ENCODE measurements at regions not wholly inside any gene's neighbourhood (a gene's known extent, or its start where the extent isn't known, plus 50 kb on each side); places are given as distances from the start of the nearest gene placed in this dataset.

GRCh38 chr5:174518512-174518911, 205.9 kb upstream of the MSX2 start:
- TF ChIP-seq CTCF (IDR thresholded peaks at IDR 0.05): no peak
- H2AFZ ChIP-seq (ENCODE audit: insufficient read depth, low read depth, low read length, poor library complexity, severe bottlenecking): no peak overlapping the region
- no peak overlapping the region for H3K4me3 ChIP-seq (replicated peaks in 1 of 3; ENCODE audit: low read depth in 2 of 3, low read length in 3 of 3)
- peaks cover 0 to 3% of the 10 kb centered on the region in 2 donors for H3K4me1 ChIP-seq (ENCODE audit: control insufficient read depth in 1 of 2, insufficient read depth in 2 of 2, low read length in 2 of 2)
- H3K4me1 Mint-ChIP-seq: peaks cover 3% of the 10 kb centered on the region
- no peaks in the 10 kb centered on the region for H3K79me2 ChIP-seq (ENCODE audit: insufficient read depth, low read length)
- 92% methylated on average over 7 of the region's 7 CpGs for WGBS (ENCODE audit: insufficient coverage)
- intact Hi-C loops (cut with micrococcal nuclease): no loop called here
- H3K9me3 ChIP-seq (replicated peaks in 1 of 2; ENCODE audit: control insufficient read depth in 1 of 2, insufficient read depth in 1 of 2, low read length in 2 of 2): no peaks in the 10 kb centered on the region
- DNase-seq: no peak
- no peak overlapping the region for H3K27ac Mint-ChIP-seq
- no peak overlapping the region for H3K4me3 Mint-ChIP-seq
- no peak overlapping the region for H3K27ac ChIP-seq (ENCODE audit: low read depth in 1 of 2, low read length in 2 of 2)
- H3K4me2 ChIP-seq (replicated peaks; ENCODE audit: extremely low read depth, low read length, poor library complexity, severe bottlenecking): no peak overlapping the region
- peaks cover 5 to 8% (median 6%) of the 10 kb centered on the region in 3 donors for H3K27me3 Mint-ChIP-seq (ENCODE audit: low read depth in 3 of 3)
- no peaks in the 10 kb centered on the region for H3K27me3 ChIP-seq (ENCODE audit: control insufficient read depth in 2 of 2, insufficient read depth in 2 of 2, low read length in 2 of 2)
- no peaks in the 10 kb centered on the region for H3K36me3 Mint-ChIP-seq
- H3K36me3 ChIP-seq (replicated peaks in 1 of 2; ENCODE audit: control insufficient read depth in 1 of 2, insufficient read depth in 2 of 2, low read length in 2 of 2): no peaks in the 10 kb centered on the region
- H3K9ac ChIP-seq (ENCODE audit: insufficient read depth, low read length, poor library complexity, severe bottlenecking): no peak overlapping the region
- H3K9me3 Mint-ChIP-seq: peaks cover 0 to 11% (median 0%) of the 10 kb centered on the region in 7 donors
- H4K20me1 ChIP-seq (ENCODE audit: insufficient read depth, low read length): no peaks in the 10 kb centered on the region

GRCh38 chr5:174520420-174521396, 203.7 kb upstream of the MSX2 start:
- Histone ChIP-seq H3K36me3 (replicated peaks in 1 of 2; ENCODE audit: control insufficient read depth in 1 of 2, insufficient read depth in 2 of 2, low read length in 2 of 2) (no peaks in the 10 kb centered on the region), H3K9me3 (replicated peaks in 1 of 2; ENCODE audit: control insufficient read depth in 1 of 2, insufficient read depth in 1 of 2, low read length in 2 of 2) (no peaks in the 10 kb centered on the region), H3K4me3 (replicated peaks in 1 of 3; ENCODE audit: low read depth in 2 of 3, low read length in 3 of 3) (no peak overlapping the region), H3K27me3 (ENCODE audit: control insufficient read depth in 2 of 2, insufficient read depth in 2 of 2, low read length in 2 of 2) (no peaks in the 10 kb centered on the region), H3K4me2 (replicated peaks; ENCODE audit: extremely low read depth, low read length, poor library complexity, severe bottlenecking) (no peak overlapping the region), H3K27ac (ENCODE audit: low read depth in 1 of 2, low read length in 2 of 2) (no peak overlapping the region), H2AFZ (ENCODE audit: insufficient read depth, low read depth, low read length, poor library complexity, severe bottlenecking) (no peak overlapping the region), H3K4me1 (ENCODE audit: control insufficient read depth in 1 of 2, insufficient read depth in 2 of 2, low read length in 2 of 2) (peaks cover 0 to 3% of the 10 kb centered on the region in 2 donors), H3K9ac (ENCODE audit: insufficient read depth, low read length, poor library complexity, severe bottlenecking) (no peak overlapping the region), H4K20me1 (ENCODE audit: insufficient read depth, low read length) (no peaks in the 10 kb centered on the region), H3K79me2 (ENCODE audit: insufficient read depth, low read length) (no peaks in the 10 kb centered on the region)
- Mint-ChIP-seq H3K9me3 (peaks cover 0 to 7% (median 0%) of the 10 kb centered on the region in 7 donors), H3K4me3 (no peak overlapping the region), H3K27ac (peak overlapping the region in 1 of 7 donors; percentile 6), H3K4me1 (peaks cover 3% of the 10 kb centered on the region), H3K27me3 (ENCODE audit: low read depth in 3 of 3) (peaks cover 4 to 10% (median 7%) of the 10 kb centered on the region in 3 donors), H3K36me3 (no peaks in the 10 kb centered on the region)
- intact Hi-C loops (cut with micrococcal nuclease): no loop called here
- DNase-seq: no peak
- TF ChIP-seq CTCF (IDR thresholded peaks at IDR 0.05): no peak
- WGBS (ENCODE audit: insufficient coverage): 96% methylated on average over 12 of the region's 19 CpGs

All from CD14-positive monocyte (primary cell).